ENCODE measurements at regions not wholly inside any gene's neighbourhood (a gene's known extent, or its start where the extent isn't known, plus 50 kb on each side); places are given as distances from the start of the nearest gene placed in this dataset.
A peak's percentile ranks its signal among the peaks of the same experiment; 100 is the strongest.
"Not testable (repeated sequence)": the region's sequence is repeated elsewhere in the genome, so short reads cannot be mapped to it uniquely, and the experiment has no call there.

- intact Hi-C loops (cut with micrococcal nuclease), result no loop called here
- Mint-ChIP-seq H3K27me3 (ENCODE audit: low read depth) (no peaks in the 10 kb centered on the region), H3K4me3 (no peak overlapping the region), H3K36me3 (ENCODE audit: low read depth) (no peaks in the 10 kb centered on the region), H3K9me3 (no peaks in the 10 kb centered on the region), H3K4me1 (ENCODE audit: low read depth) (peaks cover 5% of the 10 kb centered on the region), H3K27ac (no peak overlapping the region)
- CTCF ChIA-PET, result no interaction called here
- no peak for DNase-seq
These were observed 85.8 kb downstream of the POU3F3 start for GRCh38 chr2:104939570-104940217.

- H3K4me1 Mint-ChIP-seq (ENCODE audit: low read depth), result no peaks in the 10 kb centered on the region
- DNase-seq, result peak; percentile 8
- H3K9me3 Mint-ChIP-seq, result no peaks in the 10 kb centered on the region
- H3K4me3 Mint-ChIP-seq, result no peak overlapping the region
- peaks cover 8% of the 10 kb centered on the region for H3K27me3 Mint-ChIP-seq (ENCODE audit: low read depth)
- H3K27ac Mint-ChIP-seq, result no peak overlapping the region
- intact Hi-C loops (cut with micrococcal nuclease), result no loop called here
- no peaks in the 10 kb centered on the region for H3K36me3 Mint-ChIP-seq (ENCODE audit: low read depth)
- CTCF ChIA-PET, result no interaction called here
These were observed 90.6 kb downstream of the POU3F3 start for GRCh38 chr2:104944495-104944894.

- H3K36me3 Mint-ChIP-seq (ENCODE audit: low read depth), result no peaks in the 10 kb centered on the region
- H3K27ac Mint-ChIP-seq, result no peak overlapping the region
- CTCF ChIA-PET, result interaction anchor here (0.6 to 0.8 kb wide), 3 partner anchors 9 to 615 kb away, joined by 3 read pairs; no protein-coding TSS in a partner anchor
- intact Hi-C loops (cut with micrococcal nuclease), result no loop called here
- no peaks in the 10 kb centered on the region for H3K4me1 Mint-ChIP-seq (ENCODE audit: low read depth)
- peaks cover 8% of the 10 kb centered on the region for H3K27me3 Mint-ChIP-seq (ENCODE audit: low read depth)
- no peaks in the 10 kb centered on the region for H3K9me3 Mint-ChIP-seq
- H3K4me3 Mint-ChIP-seq, result no peak overlapping the region
- no peak for DNase-seq
These were observed 91.2 kb downstream of the POU3F3 start for GRCh38 chr2:104945121-104945520.

DNA sequence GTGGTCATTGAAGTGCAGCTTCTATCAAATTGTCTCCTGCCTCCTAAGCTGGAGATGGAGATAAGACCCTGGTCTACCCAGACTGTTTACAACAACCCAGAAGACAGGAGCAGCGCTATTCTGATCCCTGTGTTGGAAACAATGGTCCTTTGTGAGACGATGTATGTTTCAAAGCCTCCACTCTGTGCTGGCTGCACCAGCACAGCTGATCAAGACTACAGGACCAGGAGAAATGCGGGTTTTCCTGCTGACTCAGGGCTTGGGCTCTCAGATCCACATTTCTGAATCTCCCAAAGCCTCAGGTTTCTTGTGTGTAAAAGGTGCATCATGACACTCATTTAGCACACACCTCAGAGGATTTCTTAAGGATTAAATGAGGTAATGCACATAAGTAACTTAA is 92.0 kb downstream of the POU3F3 start:
- CTCF ChIA-PET, result interaction anchor here (0.7 to 0.8 kb wide), 2 partner anchors 9 to 32 kb away, joined by 3 read pairs; no protein-coding TSS in a partner anchor

GRCh38 chr2:104947456-104947855 is 90.4 kb upstream of the MRPS9 start:
- H3K36me3 Mint-ChIP-seq (ENCODE audit: low read depth); CTCF ChIA-PET; DNase-seq; H3K27ac Mint-ChIP-seq; H3K9me3 Mint-ChIP-seq; H3K4me1 Mint-ChIP-seq (ENCODE audit: low read depth); H3K4me3 Mint-ChIP-seq; intact Hi-C loops (cut with micrococcal nuclease): not testable (repeated sequence)
- H3K27me3 Mint-ChIP-seq (ENCODE audit: low read depth), result peaks cover 12% of the 10 kb centered on the region

More for the DNA sequence above, 92.0 kb downstream of the POU3F3 start:
- Mint-ChIP-seq H3K4me3 (no peak overlapping the region), H3K27ac (no peak overlapping the region), H3K4me1 (ENCODE audit: low read depth) (no peaks in the 10 kb centered on the region), H3K27me3 (ENCODE audit: low read depth) (peaks cover 8% of the 10 kb centered on the region), H3K9me3 (no peaks in the 10 kb centered on the region), H3K36me3 (ENCODE audit: low read depth) (no peaks in the 10 kb centered on the region)
- intact Hi-C loops (cut with micrococcal nuclease), result no loop called here
- no peak for DNase-seq

GRCh38 chr2:104952976-104953375 is 84.9 kb upstream of the MRPS9 start:
- no peak overlapping the region for H3K4me3 Mint-ChIP-seq
- no peaks in the 10 kb centered on the region for H3K9me3 Mint-ChIP-seq
- no peaks in the 10 kb centered on the region for H3K4me1 Mint-ChIP-seq (ENCODE audit: low read depth)
- no peak for DNase-seq
- intact Hi-C loops (cut with micrococcal nuclease), result no loop called here
- H3K27ac Mint-ChIP-seq, result no peak overlapping the region
- CTCF ChIA-PET, result interaction anchor here (0.7 kb wide), 1 partner anchor 15 kb away, joined by 3 read pairs; no protein-coding TSS in a partner anchor
- H3K36me3 Mint-ChIP-seq (ENCODE audit: low read depth), result no peaks in the 10 kb centered on the region
- peaks cover 4% of the 10 kb centered on the region for H3K27me3 Mint-ChIP-seq (ENCODE audit: low read depth)

DNA sequence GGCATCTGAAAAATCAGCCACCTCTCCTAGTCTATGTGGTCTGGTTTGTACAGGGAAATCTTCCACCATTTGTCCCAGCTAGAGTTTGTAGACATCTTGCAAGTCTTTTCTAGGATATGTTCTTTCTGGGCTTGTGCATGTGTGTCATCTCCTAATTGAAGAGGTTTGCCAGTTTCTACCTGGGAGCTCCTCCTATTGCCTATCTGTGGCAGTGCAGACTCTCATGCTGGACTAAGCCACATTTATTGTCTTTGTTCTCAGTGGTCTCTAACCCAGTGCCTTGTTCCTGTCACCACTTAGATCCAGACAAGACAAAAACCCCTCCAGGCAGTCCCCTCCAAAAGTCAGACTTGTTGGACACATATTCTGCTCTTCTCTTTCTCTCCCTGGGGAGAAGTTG is 72.0 kb upstream of the MRPS9 start:
- Mint-ChIP-seq H3K4me1 (ENCODE audit: low read depth) (no peaks in the 10 kb centered on the region), H3K27ac (no peak overlapping the region), H3K9me3 (peaks cover 11% of the 10 kb centered on the region), H3K27me3 (ENCODE audit: low read depth) (peaks cover 29% of the 10 kb centered on the region), H3K4me3 (no peak overlapping the region), H3K36me3 (ENCODE audit: low read depth) (no peaks in the 10 kb centered on the region)
- CTCF ChIA-PET, result no interaction called here
- no peak for DNase-seq
- intact Hi-C loops (cut with micrococcal nuclease), result no loop called here

DNA sequence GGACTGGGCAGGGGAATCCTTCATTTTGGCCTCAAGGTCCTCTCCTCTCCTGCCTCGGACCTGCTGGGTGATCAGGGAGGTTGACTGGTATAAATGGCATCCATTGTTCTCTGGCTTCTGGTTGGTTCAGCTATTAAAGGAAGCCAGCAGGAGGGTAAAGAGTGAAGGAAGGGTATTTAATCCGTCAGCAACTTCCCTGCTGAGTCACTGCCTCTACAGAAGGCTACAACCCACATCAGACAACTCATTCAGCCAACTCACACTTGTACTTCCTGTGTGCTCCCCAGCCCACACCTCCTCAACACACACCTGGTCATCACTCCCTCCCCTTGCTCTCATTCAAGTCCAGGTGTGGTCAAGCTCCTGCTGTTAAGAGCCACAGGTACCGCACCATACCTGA is 68.3 kb upstream of the MRPS9 start:
- Mint-ChIP-seq H3K36me3 (ENCODE audit: low read depth) (no peaks in the 10 kb centered on the region), H3K27me3 (ENCODE audit: low read depth) (peaks cover 17% of the 10 kb centered on the region), H3K4me3 (no peak overlapping the region), H3K4me1 (ENCODE audit: low read depth) (no peaks in the 10 kb centered on the region), H3K27ac (no peak overlapping the region), H3K9me3 (peaks cover 4% of the 10 kb centered on the region)
- intact Hi-C loops (cut with micrococcal nuclease), result no loop called here
- CTCF ChIA-PET, result no interaction called here
- no peak for DNase-seq

- intact Hi-C loops (cut with micrococcal nuclease), result no loop called here
- H3K36me3 Mint-ChIP-seq (ENCODE audit: low read depth), result no peaks in the 10 kb centered on the region
- no peak for DNase-seq
- H3K9me3 Mint-ChIP-seq, result no peaks in the 10 kb centered on the region
- no peaks in the 10 kb centered on the region for H3K27me3 Mint-ChIP-seq (ENCODE audit: low read depth)
- H3K27ac Mint-ChIP-seq, result no peak overlapping the region
- H3K4me3 Mint-ChIP-seq, result no peak overlapping the region
- peaks cover 11% of the 10 kb centered on the region for H3K4me1 Mint-ChIP-seq (ENCODE audit: low read depth)
- CTCF ChIA-PET, result interaction anchor here (1.7 kb wide), 1 partner anchor 139 kb away, joined by 4 read pairs; no protein-coding TSS in a partner anchor
These were observed 62.5 kb upstream of the MRPS9 start for GRCh38 chr2:104975371-104975770.

GRCh38 chr2:104975851-104976250 is 62.0 kb upstream of the MRPS9 start:
- Mint-ChIP-seq H3K27me3 (ENCODE audit: low read depth) (no peaks in the 10 kb centered on the region), H3K9me3 (no peaks in the 10 kb centered on the region), H3K4me3 (no peak overlapping the region), H3K27ac (no peak overlapping the region), H3K36me3 (ENCODE audit: low read depth) (no peaks in the 10 kb centered on the region), H3K4me1 (ENCODE audit: low read depth) (peaks cover 11% of the 10 kb centered on the region)
- CTCF ChIA-PET, result interaction anchor here (1.0 to 1.7 kb wide), 2 partner anchors 14 to 139 kb away, joined by 4 read pairs; no protein-coding TSS in a partner anchor
- intact Hi-C loops (cut with micrococcal nuclease), result no loop called here
- no peak for DNase-seq

DNA sequence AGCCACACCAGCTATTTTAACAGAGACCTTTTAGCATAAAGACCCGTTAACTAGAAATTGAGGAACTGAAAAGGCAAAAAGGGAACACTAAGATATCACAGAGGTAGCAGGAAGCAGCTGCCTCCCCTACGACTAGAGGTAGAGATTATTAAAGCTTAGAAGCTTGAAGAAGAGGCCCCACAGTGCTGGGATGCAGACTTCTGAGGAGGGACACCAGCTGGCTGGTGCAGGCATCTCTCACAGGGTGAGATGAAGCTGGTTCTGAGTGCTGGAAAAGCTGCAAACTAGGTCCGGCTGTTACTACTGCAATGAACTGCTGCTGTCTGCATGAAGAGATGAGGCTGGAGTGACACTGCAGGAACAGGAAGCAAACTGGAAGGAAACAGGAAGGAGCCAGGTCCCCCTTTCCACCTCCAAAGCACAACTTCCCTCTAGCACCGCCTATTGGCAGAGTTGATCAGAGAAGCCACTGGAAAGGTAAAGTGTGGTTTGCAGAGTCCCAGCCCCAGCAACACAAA is 61.2 kb upstream of the MRPS9 start:
- peaks cover 11% of the 10 kb centered on the region for H3K4me1 Mint-ChIP-seq (ENCODE audit: low read depth)
- DNase-seq, result peak; percentile 59
- peak overlapping the region; percentile 49 for H3K4me3 Mint-ChIP-seq
- H3K36me3 Mint-ChIP-seq (ENCODE audit: low read depth), result no peaks in the 10 kb centered on the region
- no peaks in the 10 kb centered on the region for H3K27me3 Mint-ChIP-seq (ENCODE audit: low read depth)
- intact Hi-C loops (cut with micrococcal nuclease), result no loop called here
- no peak overlapping the region for H3K27ac Mint-ChIP-seq
- CTCF ChIA-PET, result interaction anchor here (1.0 to 1.7 kb wide), 2 partner anchors 15 to 138 kb away, joined by 4 read pairs; no protein-coding TSS in a partner anchor
- no peaks in the 10 kb centered on the region for H3K9me3 Mint-ChIP-seq

DNA sequence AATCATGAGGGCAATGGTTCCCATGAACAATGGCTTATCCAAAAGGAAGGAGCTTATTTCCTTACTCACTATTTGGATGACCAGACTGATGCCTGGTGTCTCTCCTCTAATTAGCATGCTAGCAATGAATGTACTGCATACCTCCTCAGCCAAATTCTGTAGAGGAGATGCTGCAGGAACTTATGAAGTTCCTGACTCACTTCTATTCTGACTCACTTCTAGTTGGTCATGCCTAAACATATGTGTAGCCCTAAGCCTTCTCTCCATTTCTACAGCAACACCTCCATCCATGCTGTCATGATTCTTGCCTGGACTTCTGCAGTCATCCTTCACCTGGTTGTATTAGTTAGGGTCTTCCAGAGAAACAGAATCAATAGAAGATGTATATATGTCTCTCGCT is 59.9 kb upstream of the MRPS9 start:
- H3K9me3 Mint-ChIP-seq, result no peaks in the 10 kb centered on the region
- intact Hi-C loops (cut with micrococcal nuclease), result no loop called here

GRCh38 chr2:104979786-104980185 is 58.1 kb upstream of the MRPS9 start:
- intact Hi-C loops (cut with micrococcal nuclease); DNase-seq; H3K27ac Mint-ChIP-seq; H3K36me3 Mint-ChIP-seq (ENCODE audit: low read depth); H3K27me3 Mint-ChIP-seq (ENCODE audit: low read depth); H3K9me3 Mint-ChIP-seq; H3K4me3 Mint-ChIP-seq: not testable (repeated sequence)
- H3K4me1 Mint-ChIP-seq (ENCODE audit: low read depth), result peaks cover 11% of the 10 kb centered on the region
- CTCF ChIA-PET, result interaction anchor here (0.7 kb wide), 1 partner anchor 717 kb away, joined by 4 read pairs; no protein-coding TSS in a partner anchor

More for the DNA sequence above, 59.9 kb upstream of the MRPS9 start:
- Mint-ChIP-seq H3K4me1 (ENCODE audit: low read depth) (peaks cover 11% of the 10 kb centered on the region), H3K27me3 (ENCODE audit: low read depth) (no peaks in the 10 kb centered on the region), H3K36me3 (ENCODE audit: low read depth) (no peaks in the 10 kb centered on the region), H3K4me3 (no peak overlapping the region), H3K27ac (no peak overlapping the region)
- DNase-seq, result no peak
- CTCF ChIA-PET, result no interaction called here
